ENCODE measurements at regions not wholly inside any gene's neighbourhood (a gene's known extent, or its start where the extent isn't known, plus 50 kb on each side); places are given as distances from the start of the nearest gene placed in this dataset.
"Not testable (repeated sequence)": the region's sequence is repeated elsewhere in the genome, so short reads cannot be mapped to it uniquely, and the experiment has no call there.

- in situ Hi-C loops (cut with MboI; ENCODE audit: low pct_ligation_motif_present in 1 of 4, low pct_unique_long_range_greater_than_20kb in 1 of 4, low sequenced_read_pairs in 3 of 4) (no loop called here), intact Hi-C loops (cut with DNase I; ENCODE audit: low total_unique reads) (no loop called here)
These were observed 273.3 kb downstream of the QDPR start for GRCh38 chr4:17238633-17239032.

GRCh38 chr4:17236686-17237085, 275.2 kb downstream of the QDPR start:
- in situ Hi-C loops (cut with MboI; ENCODE audit: low pct_ligation_motif_present in 1 of 4, low pct_unique_long_range_greater_than_20kb in 1 of 4, low sequenced_read_pairs in 3 of 4) (no loop called here), intact Hi-C loops (cut with DNase I; ENCODE audit: low total_unique reads) (no loop called here)
- Histone ChIP-seq H3K36me3 (no peaks in the 10 kb centered on the region), H3K9me3 (no peaks in the 10 kb centered on the region), H3K27me3 (no peaks in the 10 kb centered on the region), H3K27ac (no peak overlapping the region), H3K4me3 (no peak overlapping the region), H3K4me1 (peaks cover 0 to 9% (median 5%) of the 10 kb centered on the region in 4 donors)
- TF ChIP-seq POLR2A (IDR thresholded peaks at IDR 0.05) (no peak), EP300 (IDR thresholded peaks at IDR 0.05; ENCODE audit: low read depth) (no peak), POLR2AphosphoS5 (IDR thresholded peaks at IDR 0.05) (no peak)
- TF ChIP-seq, protein P1, sequence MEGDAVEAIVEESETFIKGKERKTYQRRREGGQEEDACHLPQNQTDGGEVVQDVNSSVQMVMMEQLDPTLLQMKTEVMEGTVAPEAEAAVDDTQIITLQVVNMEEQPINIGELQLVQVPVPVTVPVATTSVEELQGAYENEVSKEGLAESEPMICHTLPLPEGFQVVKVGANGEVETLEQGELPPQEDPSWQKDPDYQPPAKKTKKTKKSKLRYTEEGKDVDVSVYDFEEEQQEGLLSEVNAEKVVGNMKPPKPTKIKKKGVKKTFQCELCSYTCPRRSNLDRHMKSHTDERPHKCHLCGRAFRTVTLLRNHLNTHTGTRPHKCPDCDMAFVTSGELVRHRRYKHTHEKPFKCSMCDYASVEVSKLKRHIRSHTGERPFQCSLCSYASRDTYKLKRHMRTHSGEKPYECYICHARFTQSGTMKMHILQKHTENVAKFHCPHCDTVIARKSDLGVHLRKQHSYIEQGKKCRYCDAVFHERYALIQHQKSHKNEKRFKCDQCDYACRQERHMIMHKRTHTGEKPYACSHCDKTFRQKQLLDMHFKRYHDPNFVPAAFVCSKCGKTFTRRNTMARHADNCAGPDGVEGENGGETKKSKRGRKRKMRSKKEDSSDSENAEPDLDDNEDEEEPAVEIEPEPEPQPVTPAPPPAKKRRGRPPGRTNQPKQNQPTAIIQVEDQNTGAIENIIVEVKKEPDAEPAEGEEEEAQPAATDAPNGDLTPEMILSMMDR (IDR thresholded peaks at IDR 0.05), result no peak
- 78% methylated on average over 1 of the region's 1 CpG; no CpG with 5 or more reads in 1 of the 2 donors for WGBS, 2 donors (ENCODE audit: low coverage in 1 of 2)
- no peak for DNase-seq

More at GRCh38 chr4:17238633-17239032, 273.3 kb downstream of the QDPR start:
- H3K27me3 ChIP-seq, result no peaks in the 10 kb centered on the region
- H3K36me3 ChIP-seq, result no peaks in the 10 kb centered on the region
- 90 to 92% methylated on average over 6 of the region's 6 CpGs for WGBS, 2 donors (ENCODE audit: low coverage in 1 of 2)
- no peak for DNase-seq
- no peak overlapping the region for H3K27ac ChIP-seq
- H3K4me1 ChIP-seq, result no peaks in the 10 kb centered on the region
- TF ChIP-seq POLR2AphosphoS5 (IDR thresholded peaks at IDR 0.05) (no peak), POLR2A (IDR thresholded peaks at IDR 0.05) (no peak), EP300 (IDR thresholded peaks at IDR 0.05; ENCODE audit: low read depth) (no peak)
- TF ChIP-seq, protein P1 (IDR thresholded peaks at IDR 0.05), result no peak
- no peak overlapping the region for H3K4me3 ChIP-seq
- H3K9me3 ChIP-seq, result no peaks in the 10 kb centered on the region

DNA sequence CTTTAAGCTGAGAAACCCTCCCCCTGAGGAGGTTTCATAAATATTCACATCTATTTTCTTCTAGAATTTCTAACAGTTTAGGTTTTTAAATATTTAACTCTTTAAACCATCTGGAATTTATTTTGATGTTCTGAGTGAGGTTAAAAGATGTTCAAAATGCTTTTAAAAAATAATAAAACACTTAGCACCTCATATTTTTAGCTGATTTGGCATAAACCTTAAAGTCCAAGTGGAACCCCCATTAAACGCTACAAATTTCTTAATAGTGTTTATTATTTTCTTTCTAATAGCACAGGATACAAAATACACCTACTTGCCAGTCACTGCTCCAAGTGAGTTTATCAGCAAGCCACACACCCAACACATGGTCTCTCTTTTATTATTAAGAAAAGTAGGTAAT, 277.2 kb downstream of the QDPR start:
- H3K27ac ChIP-seq, result no peak overlapping the region
- 98 to 100% methylated on average over 1 of the region's 1 CpG for WGBS, 2 donors (ENCODE audit: low coverage in 1 of 2)
- TF ChIP-seq EP300 (IDR thresholded peaks at IDR 0.05; ENCODE audit: low read depth) (no peak), POLR2A (IDR thresholded peaks at IDR 0.05) (no peak)
- DNase-seq, result no peak
- intact Hi-C loops (cut with DNase I; ENCODE audit: low total_unique reads), result no loop called here
- in situ Hi-C loops (cut with MboI; ENCODE audit: low pct_ligation_motif_present in 1 of 4, low pct_unique_long_range_greater_than_20kb in 1 of 4, low sequenced_read_pairs in 3 of 4), result no loop called here
- H3K9me3 ChIP-seq, result no peaks in the 10 kb centered on the region
- no peak overlapping the region for H3K4me3 ChIP-seq
- peaks cover 0 to 9% (median 5%) of the 10 kb centered on the region in 4 donors for H3K4me1 ChIP-seq
- no peaks in the 10 kb centered on the region for H3K27me3 ChIP-seq
- no peaks in the 10 kb centered on the region for H3K36me3 ChIP-seq

- peaks cover 0 to 9% (median 5%) of the 10 kb centered on the region in 4 donors for H3K4me1 ChIP-seq
- no peaks in the 10 kb centered on the region for H3K27me3 ChIP-seq
- in situ Hi-C loops (cut with MboI; ENCODE audit: low pct_ligation_motif_present in 1 of 4, low pct_unique_long_range_greater_than_20kb in 1 of 4, low sequenced_read_pairs in 3 of 4), result no loop called here
- H3K36me3 ChIP-seq, result no peaks in the 10 kb centered on the region
- 35% methylated on average over 3 of the region's 3 CpGs; no CpG with 5 or more reads in 1 of the 2 donors for WGBS, 2 donors (ENCODE audit: low coverage in 1 of 2)
- no peak overlapping the region for H3K27ac ChIP-seq
- H3K4me3 ChIP-seq, result no peak overlapping the region
- TF ChIP-seq POLR2A (IDR thresholded peaks at IDR 0.05), result no peak
- H3K9me3 ChIP-seq, result no peaks in the 10 kb centered on the region
- DNase-seq, result no peak
- intact Hi-C loops (cut with DNase I; ENCODE audit: low total_unique reads), result no loop called here
These were observed 279.2 kb downstream of the QDPR start for GRCh38 chr4:17232566-17233253.

- H3K27me3 ChIP-seq; H3K9me3 ChIP-seq; H3K36me3 ChIP-seq; H3K4me3 ChIP-seq; intact Hi-C loops (cut with DNase I; ENCODE audit: low total_unique reads); in situ Hi-C loops (cut with MboI; ENCODE audit: low pct_ligation_motif_present in 1 of 4, low pct_unique_long_range_greater_than_20kb in 1 of 4, low sequenced_read_pairs in 3 of 4); DNase-seq; H3K27ac ChIP-seq; H3K4me1 ChIP-seq: not testable (repeated sequence)
- WGBS, 2 donors (ENCODE audit: low coverage in 1 of 2), result 48 to 53% methylated on average over 6 to 9 of the region's 9 CpGs
These were observed 279.9 kb downstream of the QDPR start for GRCh38 chr4:17231880-17232475.
